ENCODE measurements at regions not wholly inside any gene's neighbourhood (a gene's known extent, or its start where the extent isn't known, plus 50 kb on each side); places are given as distances from the start of the nearest gene placed in this dataset.

GRCh38 chr6:74657931-74658330 is 547.9 kb downstream of the COL12A1 start (continued):
- no peak for TF ChIP-seq ZNF407 (IDR thresholded peaks at IDR 0.05; ENCODE audit: low read depth)
- TF ChIP-seq MEF2A (IDR thresholded peaks at IDR 0.05; ENCODE audit: control insufficient read depth, low read depth, low read length) = no peak
- TF ChIP-seq MYBL2 (IDR thresholded peaks at IDR 0.05; ENCODE audit: low read depth) = no peak
- TF ChIP-seq MYBL2 (CRISPR knock-in tag; IDR thresholded peaks at IDR 0.05; ENCODE audit: borderline replicate concordance) = no peak
- TF ChIP-seq E2F8 (IDR thresholded peaks at IDR 0.05; ENCODE audit: low read depth, partially characterized antibody) = no peak
- TF ChIP-seq SUPT5H (IDR thresholded peaks at IDR 0.05) = no peak
- TF ChIP-seq BRF1 (IDR thresholded peaks at IDR 0.05; ENCODE audit: borderline replicate concordance, extremely low read depth, insufficient read length) = no peak
- TF ChIP-seq ZNF274 (IDR thresholded peaks at IDR 0.05; ENCODE audit: borderline replicate concordance, low read depth, low read length) = no peak
- TF ChIP-seq ZBED1 (IDR thresholded peaks at IDR 0.05) = no peak
- TF ChIP-seq ESRRA (IDR thresholded peaks at IDR 0.05; ENCODE audit: borderline replicate concordance, low read depth) = no peak
- no peak for TF ChIP-seq SNRNP70 (optimal IDR thresholded peaks at IDR 0.05; ENCODE audit: low read depth, low read length)
- no peak for TF ChIP-seq HOMEZ (CRISPR knock-in tag; IDR thresholded peaks at IDR 0.05)

Data from K562 (cell line).